ENCODE measurements at regions not wholly inside any gene's neighbourhood (a gene's known extent, or its start where the extent isn't known, plus 50 kb on each side); places are given as distances from the start of the nearest gene placed in this dataset.

DNA sequence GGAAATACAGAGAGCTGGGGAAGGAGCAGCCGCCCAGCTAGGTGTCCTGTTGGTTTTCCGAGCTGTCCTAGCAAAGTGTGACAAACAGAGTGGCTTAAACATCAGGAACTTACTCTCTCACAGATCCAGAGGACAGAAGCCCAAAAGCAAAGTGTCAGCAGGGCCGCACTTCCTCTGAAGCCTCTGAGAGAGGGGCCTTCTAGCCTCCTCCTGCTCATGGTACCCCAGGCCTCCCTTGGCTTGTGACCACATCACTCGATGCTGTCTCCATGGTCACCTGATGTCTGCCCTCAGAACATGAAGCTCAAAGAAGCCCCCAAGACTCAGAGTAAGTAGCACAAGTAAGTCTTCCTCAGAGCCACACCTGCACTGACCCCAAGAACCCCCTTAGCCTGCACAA, 650.5 kb upstream of the ID2 start:
- TF ChIP-seq, protein P1, sequence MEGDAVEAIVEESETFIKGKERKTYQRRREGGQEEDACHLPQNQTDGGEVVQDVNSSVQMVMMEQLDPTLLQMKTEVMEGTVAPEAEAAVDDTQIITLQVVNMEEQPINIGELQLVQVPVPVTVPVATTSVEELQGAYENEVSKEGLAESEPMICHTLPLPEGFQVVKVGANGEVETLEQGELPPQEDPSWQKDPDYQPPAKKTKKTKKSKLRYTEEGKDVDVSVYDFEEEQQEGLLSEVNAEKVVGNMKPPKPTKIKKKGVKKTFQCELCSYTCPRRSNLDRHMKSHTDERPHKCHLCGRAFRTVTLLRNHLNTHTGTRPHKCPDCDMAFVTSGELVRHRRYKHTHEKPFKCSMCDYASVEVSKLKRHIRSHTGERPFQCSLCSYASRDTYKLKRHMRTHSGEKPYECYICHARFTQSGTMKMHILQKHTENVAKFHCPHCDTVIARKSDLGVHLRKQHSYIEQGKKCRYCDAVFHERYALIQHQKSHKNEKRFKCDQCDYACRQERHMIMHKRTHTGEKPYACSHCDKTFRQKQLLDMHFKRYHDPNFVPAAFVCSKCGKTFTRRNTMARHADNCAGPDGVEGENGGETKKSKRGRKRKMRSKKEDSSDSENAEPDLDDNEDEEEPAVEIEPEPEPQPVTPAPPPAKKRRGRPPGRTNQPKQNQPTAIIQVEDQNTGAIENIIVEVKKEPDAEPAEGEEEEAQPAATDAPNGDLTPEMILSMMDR (conservative IDR thresholded peaks at IDR 0.05; ENCODE audit: low read depth, low read length) = no peak
- TF ChIP-seq EZH2 (IDR thresholded peaks at IDR 0.05; ENCODE audit: borderline replicate concordance, low read depth, low read length, poor library complexity, severe bottlenecking) = no peak
